KMS-11 (cell line): ENCODE measurements at regions not wholly inside any gene's neighbourhood (a gene's known extent, or its start where the extent isn't known, plus 50 kb on each side); places are given as distances from the start of the nearest gene placed in this dataset.

Experiments used
- H2AFZ ChIP-seq: fragments of 200-600 bp; sonication (generic); 2 replicates; pipeline ENCODE4 v1.6.1; 2016; ENCODE audit warnings: antibody characterized with exemption, mixed run types, low read depth
- H3K27ac ChIP-seq: fragments of 200-600 bp; sonication (generic); 2 replicates; pipeline ENCODE4 v1.6.1; 2016; ENCODE audit warnings: mild to moderate bottlenecking, mixed run types
- H3K27me3 ChIP-seq: fragments of 200-600 bp; sonication (generic); 2 replicates; pipeline ENCODE4 v1.6.1; 2017; ENCODE audit warnings: mild to moderate bottlenecking, low read depth, mixed run types, moderate library complexity; ENCODE audit not compliant: insufficient read depth
- H3K36me3 ChIP-seq: fragments of 200-600 bp; sonication (generic); 2 replicates; pipeline ENCODE4 v1.6.1; 2017; ENCODE audit warnings: mild to moderate bottlenecking, mixed run types; ENCODE audit not compliant: insufficient read depth
- H3K4me1 ChIP-seq: fragments of 200-600 bp; sonication (generic); 2 replicates; pipeline ENCODE4 v1.6.1; 2016; ENCODE audit warnings: mild to moderate bottlenecking, low read depth, mixed run types; ENCODE audit not compliant: poor library complexity, severe bottlenecking
- H3K4me2 ChIP-seq: fragments of 200-600 bp; sonication (generic); 2 replicates; pipeline ENCODE4 v1.7.0; 2016; ENCODE audit warnings: mild to moderate bottlenecking, mixed run types
- H3K4me3 ChIP-seq: fragments of 200-600 bp; sonication (generic); IDR thresholded peaks from 2 replicates; pipeline ENCODE4 v1.6.1; 2017; ENCODE audit warnings: low read depth, low read length, mixed read lengths; ENCODE audit not compliant: insufficient read depth
- H3K79me2 ChIP-seq: fragments of 200-600 bp; sonication (generic); 2 replicates; pipeline ENCODE4 v1.6.1; 2016; ENCODE audit warnings: low read depth, mixed run types; ENCODE audit not compliant: insufficient read depth
- H3K9ac ChIP-seq: fragments of 200-600 bp; sonication (generic); 2 replicates; pipeline ENCODE4 v1.6.1; 2016; ENCODE audit warnings: mild to moderate bottlenecking, mixed run types
- H4K20me1 ChIP-seq: fragments of 200-600 bp; sonication (generic); 2 replicates; pipeline ENCODE4 v1.6.1; 2016; ENCODE audit warnings: mild to moderate bottlenecking, mixed run types; ENCODE audit not compliant: insufficient read depth
- CTCF ChIP-seq: fragments of 200-600 bp; sonication (generic); conservative IDR thresholded peaks from 2 replicates; pipeline ENCODE4 v1.6.1; 2017; ENCODE audit warnings: low read depth, mild to moderate bottlenecking, antibody characterized with exemption, low read length, moderate library complexity, mixed read lengths

DNA sequence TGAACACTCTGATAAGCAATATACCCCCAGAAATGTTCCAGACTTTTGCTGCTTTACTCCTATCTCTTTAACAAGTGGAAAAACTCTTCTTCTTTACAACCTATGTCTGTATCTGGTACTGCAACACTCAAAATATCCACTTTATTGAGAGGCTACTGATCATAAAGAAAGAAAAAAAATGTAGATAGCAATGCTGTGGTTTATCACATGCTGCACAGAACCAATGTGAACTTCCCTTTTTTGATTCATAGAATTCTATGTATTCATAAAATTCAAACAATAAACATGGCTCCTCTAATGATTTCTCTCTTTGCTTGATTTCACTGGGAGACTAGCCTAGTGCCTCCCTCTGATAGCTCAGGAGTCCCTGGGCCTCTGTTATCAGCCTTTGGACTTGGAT is 223.5 kb downstream of the ZNF674 start:
- no peak overlapping the region for H3K4me2 ChIP-seq
- no peaks in the 10 kb centered on the region for H3K79me2 ChIP-seq
- H3K36me3 ChIP-seq: no peaks in the 10 kb centered on the region
- H3K27ac ChIP-seq: no peak overlapping the region
- no peaks in the 10 kb centered on the region for H3K4me1 ChIP-seq
- no peak overlapping the region for H3K9ac ChIP-seq
- TF ChIP-seq CTCF: no peak
- H3K4me3 ChIP-seq: no peak overlapping the region
- H4K20me1 ChIP-seq: no peaks in the 10 kb centered on the region
- no peaks in the 10 kb centered on the region for H3K27me3 ChIP-seq
- H2AFZ ChIP-seq: no peak overlapping the region

DNA sequence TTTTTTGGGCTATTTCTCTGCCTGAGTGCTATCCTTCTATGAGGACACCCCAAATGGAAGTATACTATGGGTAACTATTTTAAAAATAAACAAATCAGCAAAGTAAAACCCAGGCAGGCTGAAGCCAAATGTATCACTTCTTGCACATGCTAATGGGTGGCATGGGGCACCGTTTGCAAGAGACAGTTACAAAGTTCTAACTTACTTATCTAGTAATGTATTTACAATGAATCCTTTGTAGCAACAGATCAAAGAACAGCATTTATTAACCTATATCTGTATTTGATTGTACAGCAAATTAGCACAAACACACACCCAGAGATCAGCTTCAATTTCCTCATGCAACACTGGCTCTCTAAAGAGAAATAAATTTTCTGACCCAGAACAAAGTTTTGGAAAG is 225.5 kb downstream of the ZNF674 start:
- no peaks in the 10 kb centered on the region for H3K4me1 ChIP-seq
- H3K4me3 ChIP-seq: no peak overlapping the region
- H3K27ac ChIP-seq: no peak overlapping the region
- H3K27me3 ChIP-seq: no peaks in the 10 kb centered on the region
- no peak overlapping the region for H2AFZ ChIP-seq
- H3K36me3 ChIP-seq: no peaks in the 10 kb centered on the region
- no peak overlapping the region for H3K4me2 ChIP-seq
- no peak overlapping the region for H3K9ac ChIP-seq
- no peaks in the 10 kb centered on the region for H3K79me2 ChIP-seq
- TF ChIP-seq CTCF: no peak
- no peaks in the 10 kb centered on the region for H4K20me1 ChIP-seq

- no peak overlapping the region for H3K4me2 ChIP-seq
- no peaks in the 10 kb centered on the region for H3K4me1 ChIP-seq
- no peak for TF ChIP-seq CTCF
- H3K36me3 ChIP-seq: no peaks in the 10 kb centered on the region
- no peaks in the 10 kb centered on the region for H3K79me2 ChIP-seq
- no peaks in the 10 kb centered on the region for H3K27me3 ChIP-seq
- no peaks in the 10 kb centered on the region for H4K20me1 ChIP-seq
- H3K27ac ChIP-seq: no peak overlapping the region
- no peak overlapping the region for H3K4me3 ChIP-seq
- no peak overlapping the region for H2AFZ ChIP-seq
- no peak overlapping the region for H3K9ac ChIP-seq
Observed at GRCh38 chrX:46318551-46318950, 226.7 kb downstream of the ZNF674 start.

DNA sequence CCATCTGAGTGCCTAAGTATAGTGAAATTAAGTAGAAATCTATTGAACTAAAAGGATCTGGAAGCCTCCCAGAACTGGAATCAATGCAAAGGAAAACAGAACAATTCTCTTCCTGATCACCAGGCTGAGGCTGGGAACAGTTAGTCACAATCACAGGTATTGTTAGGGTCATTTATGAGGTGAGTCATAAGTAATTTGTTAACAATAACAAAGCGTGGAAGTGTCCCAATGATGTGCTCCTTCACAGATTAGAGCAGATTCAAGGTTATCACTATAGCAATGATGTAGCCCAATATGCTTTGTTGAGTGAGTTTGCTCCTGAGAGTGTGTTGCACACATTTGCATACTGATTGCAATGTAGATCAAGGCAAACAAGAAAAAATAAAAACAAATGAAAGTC is 228.1 kb downstream of the ZNF674 start:
- H2AFZ ChIP-seq: no peak overlapping the region
- H3K4me2 ChIP-seq: no peak overlapping the region
- H3K27ac ChIP-seq: no peak overlapping the region
- H3K36me3 ChIP-seq: no peaks in the 10 kb centered on the region
- H3K4me1 ChIP-seq: no peaks in the 10 kb centered on the region
- H3K79me2 ChIP-seq: no peaks in the 10 kb centered on the region
- H4K20me1 ChIP-seq: no peaks in the 10 kb centered on the region
- H3K4me3 ChIP-seq: no peak overlapping the region
- no peak for TF ChIP-seq CTCF
- H3K9ac ChIP-seq: no peak overlapping the region
- no peaks in the 10 kb centered on the region for H3K27me3 ChIP-seq
